ENCODE measurements at regions not wholly inside any gene's neighbourhood (a gene's known extent, or its start where the extent isn't known, plus 50 kb on each side); places are given as distances from the start of the nearest gene placed in this dataset.

DNA sequence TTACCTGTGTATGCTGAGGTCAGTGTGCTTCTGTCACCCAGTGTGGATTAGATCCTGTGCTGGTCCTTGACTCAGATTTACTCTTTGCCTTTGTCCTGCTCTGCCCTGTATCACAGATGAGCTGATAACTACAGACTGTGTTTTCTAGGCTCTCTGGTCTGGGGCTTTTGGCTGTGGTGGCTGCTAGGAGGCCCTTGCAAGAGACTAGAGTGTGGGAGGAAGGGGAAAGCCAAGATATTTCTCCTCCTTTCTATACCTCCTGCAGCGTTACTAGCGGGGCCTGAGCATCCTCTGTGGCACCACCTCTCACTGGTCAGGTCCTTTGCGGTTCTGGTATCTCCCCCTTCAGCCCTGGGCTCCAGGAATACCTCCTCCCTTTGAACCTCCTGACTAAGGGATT lies 282.3 kb upstream of the TBC1D5 start:
- CTCF ChIA-PET = interaction anchor here (0.7 kb wide), 1 partner anchor 686 kb away, joined by 3 read pairs; no protein-coding TSS in a partner anchor
- TF ChIP-seq HDGF (IDR thresholded peaks at IDR 0.05; ENCODE audit: borderline replicate concordance) (no peak), FOXM1 (IDR thresholded peaks at IDR 0.05; ENCODE audit: borderline replicate concordance) (no peak)
- POLR2A ChIA-PET = no interaction called here
- no peak for DNase-seq (ENCODE audit: extremely low spot score)

GRCh38 chr3:18019161-18019495 lies 276.7 kb upstream of the TBC1D5 start:
- no peak for TF ChIP-seq SP1 (IDR thresholded peaks at IDR 0.05)
- no peak for TF ChIP-seq SUZ12 (IDR thresholded peaks at IDR 0.05)
- no peak for TF ChIP-seq CTBP1 (IDR thresholded peaks at IDR 0.05; ENCODE audit: borderline replicate concordance)
- no peak for TF ChIP-seq BHLHE40 (IDR thresholded peaks at IDR 0.05; ENCODE audit: borderline replicate concordance)
- no peak for TF ChIP-seq L3MBTL2 (conservative IDR thresholded peaks at IDR 0.05)
- no peak for TF ChIP-seq LEF1 (IDR thresholded peaks at IDR 0.05; ENCODE audit: borderline replicate concordance)
- TF ChIP-seq FOXM1 (IDR thresholded peaks at IDR 0.05; ENCODE audit: borderline replicate concordance) = no peak
- POLR2A ChIA-PET = no interaction called here
- CTCF ChIA-PET = no interaction called here
- DNase-seq (ENCODE audit: extremely low spot score) = no peak

GRCh38 chr3:18018491-18019160 lies 276.2 kb upstream of the TBC1D5 start:
- TF ChIP-seq BHLHE40 (IDR thresholded peaks at IDR 0.05; ENCODE audit: borderline replicate concordance) = no peak
- TF ChIP-seq SP1 (IDR thresholded peaks at IDR 0.05) = no peak
- TF ChIP-seq, protein P1, sequence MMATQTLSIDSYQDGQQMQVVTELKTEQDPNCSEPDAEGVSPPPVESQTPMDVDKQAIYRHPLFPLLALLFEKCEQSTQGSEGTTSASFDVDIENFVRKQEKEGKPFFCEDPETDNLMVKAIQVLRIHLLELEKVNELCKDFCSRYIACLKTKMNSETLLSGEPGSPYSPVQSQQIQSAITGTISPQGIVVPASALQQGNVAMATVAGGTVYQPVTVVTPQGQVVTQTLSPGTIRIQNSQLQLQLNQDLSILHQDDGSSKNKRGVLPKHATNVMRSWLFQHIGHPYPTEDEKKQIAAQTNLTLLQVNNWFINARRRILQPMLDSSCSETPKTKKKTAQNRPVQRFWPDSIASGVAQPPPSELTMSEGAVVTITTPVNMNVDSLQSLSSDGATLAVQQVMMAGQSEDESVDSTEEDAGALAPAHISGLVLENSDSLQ (IDR thresholded peaks at IDR 0.05) = no peak
- TF ChIP-seq L3MBTL2 (conservative IDR thresholded peaks at IDR 0.05) = no peak
- TF ChIP-seq HDGF (IDR thresholded peaks at IDR 0.05; ENCODE audit: borderline replicate concordance) = no peak
- no peak for TF ChIP-seq FOXM1 (IDR thresholded peaks at IDR 0.05; ENCODE audit: borderline replicate concordance)
- no peak for TF ChIP-seq ELF4 (IDR thresholded peaks at IDR 0.05)
- no peak for TF ChIP-seq FOXA1 (IDR thresholded peaks at IDR 0.05)
- no peak for TF ChIP-seq ZNF384 (IDR thresholded peaks at IDR 0.05)
- no peak for TF ChIP-seq ARNT (IDR thresholded peaks at IDR 0.05)
- no peak for TF ChIP-seq CTBP1 (IDR thresholded peaks at IDR 0.05; ENCODE audit: borderline replicate concordance)
- TF ChIP-seq FOXK2 (IDR thresholded peaks at IDR 0.05) = no peak
- TF ChIP-seq SUZ12 (IDR thresholded peaks at IDR 0.05) = no peak
- POLR2A ChIA-PET = no interaction called here
- CTCF ChIA-PET = no interaction called here
- DNase-seq (ENCODE audit: extremely low spot score) = no peak

DNA sequence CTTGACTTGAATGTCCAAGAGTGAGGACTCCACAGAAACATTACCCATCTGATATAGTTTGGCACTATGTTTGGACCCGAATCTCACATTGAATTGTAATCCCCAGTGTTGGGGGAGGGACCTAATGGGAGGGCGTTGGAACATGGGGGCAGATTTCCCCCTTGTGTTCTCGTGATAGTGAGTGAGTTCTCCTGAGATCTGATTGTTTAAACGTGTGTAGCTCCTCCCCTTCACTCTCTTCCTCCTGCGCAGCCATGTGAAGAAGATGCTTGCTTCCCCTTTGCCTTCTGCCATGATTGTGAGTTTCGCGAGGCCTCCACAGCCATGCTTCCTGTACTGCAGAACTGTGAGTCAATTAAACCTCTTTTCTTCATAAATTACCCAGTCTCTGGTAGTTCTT lies 273.9 kb upstream of the TBC1D5 start:
- POLR2A ChIA-PET = no interaction called here

DNA sequence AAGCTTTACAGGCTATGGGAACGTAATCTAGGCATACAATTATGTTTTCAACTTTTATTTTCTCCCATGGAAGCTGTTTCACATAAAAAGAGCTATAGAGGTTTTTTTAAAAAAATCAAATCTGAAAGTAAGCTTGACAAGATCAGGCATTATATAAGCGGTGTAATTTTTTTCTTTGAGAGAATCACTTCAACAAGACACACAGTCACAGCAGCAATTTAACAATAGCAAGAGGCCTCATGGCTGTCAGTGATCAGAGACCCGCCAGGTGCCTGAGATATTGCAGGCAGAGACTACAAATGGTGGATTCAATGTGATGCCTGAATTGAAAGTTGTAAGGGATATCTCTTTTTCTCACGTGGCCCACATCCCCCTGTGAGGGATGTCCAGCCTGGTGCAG lies 270.5 kb upstream of the TBC1D5 start:
- TF ChIP-seq TARDBP (IDR thresholded peaks at IDR 0.05) (no peak), FOXA1 (IDR thresholded peaks at IDR 0.05) (no peak), ZNF384 (IDR thresholded peaks at IDR 0.05) (no peak), FOXK2 (IDR thresholded peaks at IDR 0.05) (no peak), ELF4 (IDR thresholded peaks at IDR 0.05) (no peak), L3MBTL2 (conservative IDR thresholded peaks at IDR 0.05) (no peak), HDGF (IDR thresholded peaks at IDR 0.05; ENCODE audit: borderline replicate concordance) (no peak), FOXM1 (IDR thresholded peaks at IDR 0.05; ENCODE audit: borderline replicate concordance) (no peak), BHLHE40 (IDR thresholded peaks at IDR 0.05; ENCODE audit: borderline replicate concordance) (no peak), LEF1 (IDR thresholded peaks at IDR 0.05; ENCODE audit: borderline replicate concordance) (no peak), SP1 (IDR thresholded peaks at IDR 0.05) (no peak), SUZ12 (IDR thresholded peaks at IDR 0.05) (no peak), NFRKB (IDR thresholded peaks at IDR 0.05) (no peak), CTBP1 (IDR thresholded peaks at IDR 0.05; ENCODE audit: borderline replicate concordance) (no peak), ARNT (IDR thresholded peaks at IDR 0.05) (no peak)
- TF ChIP-seq, protein P1 (IDR thresholded peaks at IDR 0.05) = no peak
- POLR2A ChIA-PET = no interaction called here
- no peak for DNase-seq (ENCODE audit: extremely low spot score)
- CTCF ChIA-PET = no interaction called here

More for the DNA sequence above, 273.9 kb upstream of the TBC1D5 start:
- no peak for TF ChIP-seq FOXA1 (IDR thresholded peaks at IDR 0.05)
- no peak for TF ChIP-seq TARDBP (IDR thresholded peaks at IDR 0.05)
- TF ChIP-seq FOXM1 (IDR thresholded peaks at IDR 0.05; ENCODE audit: borderline replicate concordance) = no peak
- no peak for TF ChIP-seq ELF4 (IDR thresholded peaks at IDR 0.05)
- TF ChIP-seq FOXK2 (IDR thresholded peaks at IDR 0.05) = no peak
- TF ChIP-seq NFRKB (IDR thresholded peaks at IDR 0.05) = no peak
- TF ChIP-seq LEF1 (IDR thresholded peaks at IDR 0.05; ENCODE audit: borderline replicate concordance) = no peak
- TF ChIP-seq ZNF384 (IDR thresholded peaks at IDR 0.05) = no peak
- no peak for TF ChIP-seq BHLHE40 (IDR thresholded peaks at IDR 0.05; ENCODE audit: borderline replicate concordance)
- TF ChIP-seq SP1 (IDR thresholded peaks at IDR 0.05) = no peak
- TF ChIP-seq ARNT (IDR thresholded peaks at IDR 0.05) = no peak
- TF ChIP-seq, protein P1 (IDR thresholded peaks at IDR 0.05) = no peak
- TF ChIP-seq HDGF (IDR thresholded peaks at IDR 0.05; ENCODE audit: borderline replicate concordance) = no peak
- TF ChIP-seq L3MBTL2 (conservative IDR thresholded peaks at IDR 0.05) = no peak
- TF ChIP-seq SUZ12 (IDR thresholded peaks at IDR 0.05) = no peak
- no peak for TF ChIP-seq CTBP1 (IDR thresholded peaks at IDR 0.05; ENCODE audit: borderline replicate concordance)
- DNase-seq (ENCODE audit: extremely low spot score) = no peak
- CTCF ChIA-PET = no interaction called here

- ChIA-PET POLR2A (no interaction called here), CTCF (no interaction called here)
- TF ChIP-seq FOXA1 (IDR thresholded peaks at IDR 0.05) = no peak
- TF ChIP-seq ARNT (IDR thresholded peaks at IDR 0.05) = no peak
- TF ChIP-seq ELF4 (IDR thresholded peaks at IDR 0.05) = no peak
- no peak for TF ChIP-seq BHLHE40 (IDR thresholded peaks at IDR 0.05; ENCODE audit: borderline replicate concordance)
- no peak for TF ChIP-seq SUZ12 (IDR thresholded peaks at IDR 0.05)
- no peak for TF ChIP-seq L3MBTL2 (conservative IDR thresholded peaks at IDR 0.05)
- TF ChIP-seq NFRKB (IDR thresholded peaks at IDR 0.05) = no peak
- no peak for TF ChIP-seq FOXK2 (IDR thresholded peaks at IDR 0.05)
- no peak for TF ChIP-seq ZNF384 (IDR thresholded peaks at IDR 0.05)
- TF ChIP-seq FOXM1 (IDR thresholded peaks at IDR 0.05; ENCODE audit: borderline replicate concordance) = no peak
- no peak for TF ChIP-seq SP1 (IDR thresholded peaks at IDR 0.05)
- no peak for TF ChIP-seq LEF1 (IDR thresholded peaks at IDR 0.05; ENCODE audit: borderline replicate concordance)
- TF ChIP-seq TARDBP (IDR thresholded peaks at IDR 0.05) = no peak
- TF ChIP-seq, protein P1 (IDR thresholded peaks at IDR 0.05) = no peak
- TF ChIP-seq CTBP1 (IDR thresholded peaks at IDR 0.05; ENCODE audit: borderline replicate concordance) = no peak
- no peak for TF ChIP-seq HDGF (IDR thresholded peaks at IDR 0.05; ENCODE audit: borderline replicate concordance)
- DNase-seq (ENCODE audit: extremely low spot score) = no peak
These were observed 270.0 kb upstream of the TBC1D5 start for GRCh38 chr3:18012436-18012835.

All from HEK293T (cell line).